OCI-LY3 (cell line): ENCODE measurements at regions not wholly inside any gene's neighbourhood (a gene's known extent, or its start where the extent isn't known, plus 50 kb on each side); places are given as distances from the start of the nearest gene placed in this dataset.

Source experiments
- H2AFZ ChIP-seq: fragments of 200-600, 300-600 bp; shearing (Covaris generic); 2 replicates; pipeline ENCODE4 v1.6.0; 2014; ENCODE audit warnings: antibody characterized with exemption, low read depth, low read length
- H3K27ac ChIP-seq: fragments of 200-600, 300-600 bp; sonication (generic); 2 replicates; pipeline ENCODE4 v1.5.1; 2014; ENCODE audit warnings: mild to moderate bottlenecking, low read length, moderate library complexity, mixed read lengths
- H3K27me3 ChIP-seq: fragments of 200-600, 300-600 bp; sonication (generic); 2 replicates; pipeline ENCODE4 v1.6.1; 2014; ENCODE audit warnings: low read depth, low read length, mixed read lengths
- H3K36me3 ChIP-seq: fragments of 200-600, 300-600 bp; sonication (generic); replicated peaks from 2 replicates; pipeline ENCODE3; 2014; ENCODE audit warnings: low read depth, low read length, mixed read lengths
- H3K4me1 ChIP-seq: fragments of 300-600, 200-600 bp; sonication (generic); 2 replicates; pipeline ENCODE4 v1.6.1; 2014; ENCODE audit warnings: low read length, mixed read lengths
- H3K4me2 ChIP-seq: fragments of 200-600, 300-600 bp; sonication (generic); 2 replicates; pipeline ENCODE4 v1.6.1; 2014; ENCODE audit warnings: low read length, mixed read lengths
- H3K4me3 ChIP-seq: fragments of 300-600, 200-600 bp; sonication (generic); 2 replicates; pipeline ENCODE4 v1.5.1; 2014; ENCODE audit warnings: antibody characterized with exemption, mild to moderate bottlenecking, low read length, moderate library complexity
- H3K79me2 ChIP-seq: fragments of 300-600, 200-600 bp; shearing (Covaris generic); 2 replicates; pipeline ENCODE4 v1.6.1; 2014; ENCODE audit warnings: mild to moderate bottlenecking, low read length, mixed read lengths
- H3K9ac ChIP-seq: fragments of 300-600, 200-600 bp; shearing (Covaris generic); 2 replicates; pipeline ENCODE4 v1.6.0; 2014; ENCODE audit warnings: mild to moderate bottlenecking, low read length, moderate library complexity
- H3K9me3 ChIP-seq: fragments of 200-600, 300-600 bp; shearing (Covaris generic); 2 replicates; pipeline ENCODE4 v1.6.1; 2014; ENCODE audit warnings: low read length, mixed read lengths; ENCODE audit not compliant: insufficient read depth
- H4K20me1 ChIP-seq: fragments of 200-600, 300-600 bp; sonication (generic); 2 replicates; pipeline ENCODE4 v1.6.1; 2016; ENCODE audit warnings: low read length, mixed read lengths; ENCODE audit not compliant: insufficient read depth
- CTCF ChIP-seq: fragments of 200-600, 300-600 bp; sonication (generic); IDR thresholded peaks from 2 replicates; pipeline ENCODE4 v1.5.1; 2014; ENCODE audit warnings: antibody characterized with exemption, low read length, low read depth
- EZH2phosphoT487 ChIP-seq: fragments of 200-600 bp; shearing (Covaris generic); IDR thresholded peaks from 2 replicates; pipeline ENCODE4 v1.6.1; 2018; ENCODE audit warnings: antibody characterized with exemption, mixed run types, low read depth

GRCh38 chr19:33871605-33872004 lies 74.9 kb downstream of the KCTD15 start:
- Histone ChIP-seq H3K27ac (no peak overlapping the region), H4K20me1 (no peaks in the 10 kb centered on the region), H3K36me3 (no peaks in the 10 kb centered on the region), H3K4me1 (no peaks in the 10 kb centered on the region), H3K4me3 (no peak overlapping the region), H3K79me2 (no peaks in the 10 kb centered on the region), H2AFZ (no peak overlapping the region), H3K27me3 (peaks cover 23% of the 10 kb centered on the region), H3K9me3 (no peaks in the 10 kb centered on the region), H3K9ac (no peak overlapping the region), H3K4me2 (no peak overlapping the region)
- TF ChIP-seq CTCF (no peak), EZH2phosphoT487 (no peak)

GRCh38 chr19:33872445-33873320 lies 76.0 kb downstream of the KCTD15 start:
- Histone ChIP-seq H3K9me3 (no peaks in the 10 kb centered on the region), H3K36me3 (no peaks in the 10 kb centered on the region), H3K4me1 (no peaks in the 10 kb centered on the region), H4K20me1 (no peaks in the 10 kb centered on the region), H3K27me3 (peaks cover 23% of the 10 kb centered on the region), H3K79me2 (no peaks in the 10 kb centered on the region), H3K27ac (no peak overlapping the region), H3K9ac (no peak overlapping the region), H2AFZ (no peak overlapping the region), H3K4me2 (no peak overlapping the region), H3K4me3 (no peak overlapping the region)
- TF ChIP-seq EZH2phosphoT487 = no peak
- no peak for TF ChIP-seq CTCF

- Histone ChIP-seq H3K4me1 (peaks cover 6% of the 10 kb centered on the region), H4K20me1 (no peaks in the 10 kb centered on the region), H3K9me3 (no peaks in the 10 kb centered on the region), H3K36me3 (no peaks in the 10 kb centered on the region), H3K27ac (no peak overlapping the region), H3K4me3 (no peak overlapping the region), H3K4me2 (no peak overlapping the region), H3K9ac (no peak overlapping the region), H3K79me2 (no peaks in the 10 kb centered on the region), H2AFZ (no peak overlapping the region), H3K27me3 (0 out of 2 replicates have a peak, but pooled peaks cover 4% of the 10 kb centered on the region)
- TF ChIP-seq CTCF (no peak), EZH2phosphoT487 (no peak)
These were observed 78.4 kb downstream of the KCTD15 start for GRCh38 chr19:33875071-33875470.

- H3K27me3 ChIP-seq = no peaks in the 10 kb centered on the region
- no peaks in the 10 kb centered on the region for H4K20me1 ChIP-seq
- H3K79me2 ChIP-seq = no peaks in the 10 kb centered on the region
- H3K4me1 ChIP-seq = peaks cover 14% of the 10 kb centered on the region
- no peak overlapping the region for H3K9ac ChIP-seq
- no peaks in the 10 kb centered on the region for H3K36me3 ChIP-seq
- no peak overlapping the region for H3K27ac ChIP-seq
- no peak overlapping the region for H3K4me3 ChIP-seq
- H2AFZ ChIP-seq = no peak overlapping the region
- H3K4me2 ChIP-seq = no peak overlapping the region
- TF ChIP-seq CTCF (no peak), EZH2phosphoT487 (no peak)
- no peaks in the 10 kb centered on the region for H3K9me3 ChIP-seq
These were observed 79.5 kb downstream of the KCTD15 start for GRCh38 chr19:33876192-33876591.
